ENCODE measurements at regions not wholly inside any gene's neighbourhood (a gene's known extent, or its start where the extent isn't known, plus 50 kb on each side); places are given as distances from the start of the nearest gene placed in this dataset.

DNA sequence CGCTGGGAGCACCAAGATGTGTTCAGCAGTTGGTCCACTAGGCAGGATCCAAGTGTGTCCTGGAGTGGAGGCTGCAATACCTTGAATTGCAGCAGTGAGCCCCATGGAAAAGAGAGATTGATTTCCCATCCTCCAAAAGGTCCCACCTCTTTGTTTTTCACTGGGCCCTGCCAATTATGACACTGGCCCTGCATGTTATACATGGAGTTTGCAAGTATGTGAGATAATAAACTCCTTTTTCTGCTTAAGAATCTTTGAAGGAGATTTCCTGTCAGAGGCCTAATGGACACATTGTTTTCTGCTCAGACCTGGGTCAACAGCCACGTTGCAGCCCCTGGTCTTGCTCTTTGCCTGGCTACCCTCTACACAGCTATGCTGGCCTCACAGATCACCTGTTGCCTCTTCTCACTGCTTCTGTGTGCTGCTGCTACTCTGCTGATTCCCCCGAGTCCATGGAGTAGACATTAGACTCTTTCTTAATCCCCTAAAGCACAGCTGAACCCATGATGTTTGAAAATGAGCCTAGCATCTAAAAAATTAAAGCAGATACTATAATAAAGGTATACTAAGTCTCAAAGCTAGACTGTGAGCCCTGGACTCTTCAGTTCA is 341.9 kb upstream of the CDH11 start:
- DNase-seq (ENCODE audit: low read depth, low spot score): no peak

DNA sequence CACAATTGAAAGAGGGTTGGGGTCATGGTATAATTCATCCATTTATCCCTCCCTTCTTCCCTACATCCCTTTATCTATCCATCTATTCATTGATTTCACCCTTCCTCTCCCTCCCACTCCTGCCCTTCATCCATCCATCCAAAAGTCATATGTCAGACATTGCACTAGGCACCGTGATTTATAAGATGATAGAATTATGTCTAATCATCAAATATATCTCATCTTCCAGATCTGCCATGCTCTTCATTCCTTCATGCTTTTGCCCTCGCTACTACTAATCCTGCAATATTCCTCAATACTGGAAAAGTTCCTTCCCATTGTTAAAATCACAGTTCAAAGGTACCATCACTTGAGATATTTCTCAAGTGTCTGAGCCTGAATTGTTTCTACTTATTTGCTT is 335.2 kb upstream of the CDH11 start:
- no peak for DNase-seq (ENCODE audit: low read depth, low spot score)

DNA sequence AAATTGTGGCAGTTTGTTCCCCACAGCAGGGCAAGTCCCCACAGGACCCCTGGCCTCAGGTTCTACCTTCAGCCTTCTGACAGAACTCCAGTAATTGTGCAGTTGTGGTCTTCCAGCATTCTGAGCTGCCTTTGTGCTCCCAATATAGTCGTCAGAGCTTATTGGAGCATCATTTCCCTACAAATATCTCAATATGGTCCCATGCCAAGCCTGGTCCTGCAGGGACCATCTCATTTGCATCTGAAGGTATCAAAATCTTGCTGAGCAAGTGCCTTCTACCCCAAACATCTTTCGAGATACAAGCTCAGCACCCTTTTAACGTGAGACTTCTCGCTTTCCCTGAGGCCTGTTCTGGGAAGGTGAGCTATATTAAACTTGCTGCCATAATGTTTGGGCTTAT is 333.9 kb upstream of the CDH11 start:
- DNase-seq (ENCODE audit: low read depth, low spot score): no peak

DNA sequence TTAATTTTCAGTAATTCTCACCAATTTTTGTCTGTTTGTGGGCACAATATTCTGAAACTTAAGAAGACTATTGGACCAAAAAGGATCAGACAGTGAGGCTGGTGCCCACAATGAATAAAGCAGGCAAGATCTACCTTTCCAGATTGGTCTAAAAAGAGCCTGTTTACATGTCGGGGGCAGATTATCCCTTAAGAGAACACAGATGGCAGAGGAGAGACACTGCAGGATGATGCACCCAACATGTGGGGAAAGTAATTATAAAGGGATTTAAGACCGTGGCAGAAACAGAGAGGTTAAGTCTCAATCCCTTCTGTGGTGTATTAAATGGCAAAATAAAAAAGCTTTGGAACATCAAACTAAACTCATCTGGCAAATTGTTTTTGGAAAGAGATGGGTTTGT is 331.8 kb upstream of the CDH11 start:
- no peak for DNase-seq (ENCODE audit: low read depth, low spot score)

DNA sequence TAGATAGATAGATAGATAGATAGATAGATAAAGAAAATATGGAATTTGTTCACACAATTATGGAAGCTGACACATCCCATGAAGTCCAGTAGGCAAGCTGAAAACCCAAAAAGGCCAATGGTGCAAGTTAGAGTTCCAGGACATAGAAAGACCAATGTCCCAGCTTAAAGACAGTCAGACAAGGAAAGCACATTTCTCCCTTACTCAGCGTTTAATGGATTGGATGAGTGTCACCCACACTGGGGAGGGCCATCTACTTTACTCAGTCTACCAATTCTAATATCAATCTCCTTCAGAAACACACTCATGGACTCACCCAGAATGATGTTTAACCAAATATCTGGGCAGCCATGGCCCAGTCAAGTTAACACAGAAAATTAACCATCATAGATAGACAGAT is 327.7 kb upstream of the CDH11 start:
- no peak for DNase-seq (ENCODE audit: low read depth, low spot score)

DNA sequence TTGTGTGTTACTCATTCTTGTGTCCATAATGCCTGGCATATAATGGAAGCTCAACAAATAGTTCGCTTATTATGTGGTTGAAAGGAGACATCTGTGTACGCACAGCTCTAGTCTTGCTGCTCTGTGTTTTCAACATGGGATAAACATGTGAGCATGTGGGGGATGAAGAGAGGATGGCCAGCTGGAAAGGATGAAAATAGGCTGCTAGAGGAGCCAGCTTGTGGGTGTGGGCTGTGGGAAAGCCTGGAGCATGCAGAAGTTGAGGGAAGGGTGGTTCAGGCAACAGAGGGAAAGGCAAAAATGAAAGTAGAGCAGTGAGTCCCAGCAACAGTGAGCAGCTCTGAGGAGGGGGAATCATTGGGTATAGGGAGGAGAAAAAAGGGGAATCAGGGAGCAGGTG is 324.6 kb upstream of the CDH11 start:
- DNase-seq (ENCODE audit: low read depth, low spot score): no peak

DNA sequence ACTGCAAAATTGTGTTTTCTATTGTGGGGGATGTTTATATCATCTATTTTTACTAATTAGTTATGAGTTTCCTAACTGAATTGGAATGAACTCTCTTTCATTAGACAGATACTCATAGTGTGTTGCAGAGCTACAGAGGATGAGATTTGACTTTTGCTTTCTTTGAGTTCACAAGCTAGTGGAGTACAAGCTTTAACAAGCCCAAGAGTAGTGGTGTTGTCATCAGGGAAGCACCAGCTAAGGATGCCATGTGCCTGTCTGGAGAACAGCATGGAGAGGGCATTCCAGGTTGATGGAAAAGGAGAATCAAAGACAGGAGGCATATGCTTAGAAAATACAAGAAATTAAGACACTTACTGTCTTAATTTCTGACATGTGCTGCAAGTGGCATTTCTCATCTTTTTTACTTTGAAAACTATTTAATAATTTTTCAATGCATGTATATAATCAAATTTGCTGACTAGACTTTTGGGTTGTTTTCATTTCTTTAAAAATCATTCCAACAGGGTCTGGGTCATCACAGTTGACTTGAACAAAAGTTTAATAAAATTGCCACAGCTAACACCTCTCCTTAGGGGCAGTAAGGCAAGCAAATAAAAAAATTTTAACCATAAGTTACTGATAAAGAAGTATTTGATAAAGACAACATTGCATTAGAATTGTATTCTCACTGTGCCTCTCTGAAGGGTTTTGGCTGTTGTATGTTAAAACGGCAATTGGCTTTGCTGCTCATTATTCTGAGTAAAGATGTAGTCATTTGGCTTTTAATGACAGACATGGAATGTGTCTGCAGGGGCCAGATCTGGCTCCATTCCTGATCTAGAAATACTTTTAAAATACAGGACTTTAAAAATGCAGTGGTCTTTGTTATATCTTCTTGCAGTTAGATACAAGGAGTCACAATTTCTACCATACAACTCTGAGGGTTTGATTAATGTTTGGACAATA is 323.7 kb upstream of the CDH11 start:
- DNase-seq (ENCODE audit: low read depth, low spot score): no peak

DNA sequence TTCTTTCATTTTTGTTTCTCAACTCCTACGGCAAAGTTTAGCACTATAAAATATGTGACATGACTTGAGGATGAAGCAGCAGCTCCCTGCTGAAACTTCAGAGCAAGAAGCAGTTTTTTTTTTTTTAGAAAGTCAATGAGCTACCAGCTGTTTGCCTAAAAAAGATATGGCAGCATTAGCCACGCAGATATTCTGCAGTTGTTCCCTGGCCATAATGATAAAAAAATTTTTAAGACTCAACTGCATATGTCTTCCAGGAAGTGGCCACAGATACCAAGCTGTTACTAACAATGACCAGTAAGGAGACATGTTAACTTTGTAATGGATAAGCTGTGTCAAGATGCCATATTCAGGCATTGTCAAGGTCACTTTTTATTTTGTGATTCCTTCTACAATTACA is 319.6 kb upstream of the CDH11 start:
- no peak for DNase-seq (ENCODE audit: low read depth, low spot score)

DNA sequence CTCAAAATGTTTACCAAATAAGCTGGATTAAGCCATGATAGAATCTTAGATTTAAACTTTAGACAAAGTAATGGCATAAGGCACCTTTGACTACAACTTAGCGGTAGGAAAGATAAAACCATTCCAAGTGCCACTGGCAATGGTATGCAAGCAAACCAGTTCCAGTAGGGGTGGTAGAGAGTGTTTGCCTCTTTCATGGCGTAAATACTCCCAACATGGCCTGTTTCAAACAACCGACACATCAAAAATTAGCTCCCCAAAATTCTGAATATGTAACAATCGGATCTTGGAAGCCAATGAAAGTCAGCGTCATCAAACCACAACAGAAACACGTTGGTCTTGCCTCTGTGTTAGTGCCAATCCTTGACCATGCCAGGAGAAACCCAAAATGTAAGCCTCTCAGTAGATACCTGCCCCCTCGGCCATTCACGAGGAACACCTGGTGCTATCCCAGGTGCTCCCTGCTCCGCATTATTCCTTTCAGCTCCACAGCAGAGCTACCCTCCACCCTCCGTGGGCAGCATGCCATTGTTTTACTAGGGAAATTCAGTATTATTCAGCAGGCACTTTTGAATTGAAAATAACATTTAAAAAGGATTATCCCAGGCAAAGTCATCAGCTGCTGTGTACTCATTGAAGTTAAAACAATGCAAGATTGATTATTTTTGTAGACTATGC is 307.8 kb upstream of the CDH11 start:
- no peak for DNase-seq (ENCODE audit: low read depth, low spot score)

DNA sequence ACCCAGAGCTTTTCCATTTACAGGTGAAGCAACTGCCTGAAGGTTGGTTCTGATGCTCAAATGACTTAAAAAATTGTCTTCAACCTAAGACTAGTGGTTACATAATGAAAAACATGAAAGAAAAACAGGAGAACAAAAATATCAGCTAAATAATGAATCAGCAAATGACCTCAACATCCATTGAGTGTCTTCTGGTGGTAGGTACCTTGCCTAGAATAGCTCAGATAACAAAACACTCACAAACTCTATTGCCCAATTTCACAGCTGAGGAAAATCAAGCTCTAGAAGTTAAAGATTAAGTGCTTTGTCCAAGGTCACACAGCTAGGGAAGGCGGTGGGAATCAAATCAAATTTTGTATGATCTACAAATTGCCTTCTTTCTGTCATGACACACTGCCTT is 304.6 kb upstream of the CDH11 start:
- no peak for DNase-seq (ENCODE audit: low read depth, low spot score)

DNA sequence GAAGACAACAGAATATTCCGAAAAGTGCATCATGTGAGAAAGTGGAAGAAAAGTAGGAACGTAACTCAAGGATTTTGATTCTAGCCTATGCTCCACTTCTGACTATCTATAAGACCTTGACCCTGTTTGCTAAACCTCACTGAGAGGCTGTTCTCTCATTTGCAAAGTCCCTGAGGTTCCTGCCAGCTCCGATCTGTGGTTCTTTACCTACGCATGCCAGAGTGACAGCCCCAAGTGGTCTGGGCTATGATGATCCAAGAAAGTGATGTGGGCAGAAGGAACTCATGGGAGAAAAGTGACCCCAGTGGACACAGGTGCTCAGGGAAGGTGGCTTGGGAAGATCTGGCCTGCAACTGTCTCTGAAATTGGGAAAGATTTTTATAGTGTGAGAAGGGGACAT is 301.1 kb upstream of the CDH11 start:
- no peak for DNase-seq (ENCODE audit: low read depth, low spot score)

DNA sequence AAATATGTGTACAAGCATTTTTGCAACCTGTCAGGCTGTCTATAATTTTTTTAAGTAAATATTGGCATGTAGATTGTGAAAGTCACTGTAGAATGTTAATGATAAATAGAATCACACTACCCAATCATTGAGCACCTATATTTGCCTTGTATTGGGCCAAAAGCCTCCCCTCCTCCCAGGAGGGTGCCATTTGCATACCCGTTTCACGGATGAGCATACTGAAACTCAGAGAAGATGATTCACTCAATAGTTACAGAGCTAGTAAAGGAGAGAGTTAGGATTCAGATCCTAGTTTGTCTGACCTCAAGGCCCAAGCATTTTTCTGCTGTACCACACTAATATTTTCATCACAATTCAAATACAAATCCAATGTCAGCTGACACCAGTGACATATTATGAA is 299.7 kb upstream of the CDH11 start:
- DNase-seq (ENCODE audit: low read depth, low spot score): no peak

DNA sequence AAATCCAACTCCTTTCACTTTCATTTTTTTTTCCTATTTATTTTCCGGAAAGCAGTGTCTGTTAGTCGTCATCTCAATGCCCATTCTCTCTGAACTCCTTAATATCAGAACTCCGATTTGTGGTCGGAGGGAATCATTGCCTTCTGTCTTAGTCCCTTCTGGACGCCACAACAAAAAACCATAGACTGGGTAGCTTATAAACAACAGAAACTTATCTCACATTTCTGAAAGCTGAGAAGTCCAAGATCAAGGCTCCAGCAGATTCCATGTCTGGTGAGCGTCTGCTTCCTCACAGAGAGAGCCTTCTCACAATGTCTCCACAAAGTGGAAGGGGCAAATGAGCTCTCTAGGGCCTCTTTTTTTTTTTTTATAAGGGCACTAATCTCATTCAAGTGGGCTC is 296.6 kb upstream of the CDH11 start:
- DNase-seq (ENCODE audit: low read depth, low spot score): no peak

DNA sequence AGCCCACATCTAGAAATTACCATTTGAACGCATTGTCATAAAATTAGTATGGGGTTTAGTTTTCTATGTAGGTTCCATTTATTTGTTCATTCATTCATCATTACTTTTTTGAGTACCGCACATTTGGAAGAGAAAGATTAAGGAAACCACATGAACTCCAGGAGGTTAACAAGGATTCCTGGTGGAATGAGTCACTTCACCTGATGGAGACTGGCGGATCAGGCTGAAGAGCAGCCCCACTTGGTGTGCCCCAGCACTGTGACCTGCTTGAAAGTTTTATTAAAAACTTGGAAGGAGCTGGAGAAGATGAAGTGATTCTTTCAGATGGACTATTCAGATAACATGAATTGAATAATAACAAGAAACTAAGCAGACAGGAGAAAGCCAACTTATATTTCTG is 293.6 kb upstream of the CDH11 start:
- DNase-seq (ENCODE audit: low read depth, low spot score): no peak

DNA sequence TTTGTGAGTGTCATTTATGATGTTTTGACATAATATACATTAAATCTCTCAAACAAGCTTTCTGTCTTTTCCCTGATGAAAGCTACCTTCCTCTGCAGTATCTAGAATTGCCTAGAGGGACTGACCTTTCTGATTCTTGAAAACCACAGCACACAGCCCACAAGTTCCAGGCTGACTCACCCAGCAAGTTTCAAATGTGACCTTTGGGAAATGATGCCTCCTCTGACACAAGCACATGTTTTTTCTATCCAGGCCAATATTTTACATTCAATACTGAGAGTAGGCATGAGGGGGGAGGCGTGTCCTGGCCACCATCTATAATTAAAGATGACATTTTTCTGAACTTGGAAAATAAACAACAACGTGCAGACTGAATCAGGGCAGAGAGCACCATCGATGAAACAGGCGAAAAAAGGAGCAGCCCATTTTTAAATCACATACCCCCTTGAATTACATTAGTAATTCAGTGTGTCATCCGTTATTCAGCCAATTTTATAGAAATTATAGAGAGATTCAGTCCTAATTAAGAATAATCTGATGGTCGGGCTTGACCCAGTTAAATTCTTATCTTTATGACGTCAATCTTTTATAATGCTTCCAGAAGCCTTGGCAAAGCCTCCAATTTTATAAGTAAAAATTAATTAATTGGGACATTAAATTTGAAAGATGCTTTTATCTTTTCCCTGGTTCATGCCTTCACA is 292.6 kb upstream of the CDH11 start:
- DNase-seq (ENCODE audit: low read depth, low spot score): no peak

DNA sequence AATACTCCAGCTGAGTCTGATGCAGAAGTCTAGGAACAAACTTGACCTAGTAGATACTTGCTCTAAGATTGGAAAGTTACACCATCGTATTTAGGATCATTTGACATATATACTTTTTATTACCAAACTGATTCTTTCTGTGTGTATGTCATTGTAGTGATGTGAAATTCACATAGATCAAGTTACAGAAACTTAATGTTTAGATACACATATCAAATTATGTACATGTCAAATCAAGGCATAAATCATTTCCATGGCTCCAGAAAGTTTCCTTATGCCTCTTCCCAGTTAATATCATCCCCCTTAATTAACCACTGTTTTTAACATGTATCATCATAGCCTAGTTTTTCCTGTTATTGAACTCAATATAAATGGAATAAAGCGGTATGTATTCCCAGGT is 292.0 kb upstream of the CDH11 start:
- no peak for DNase-seq (ENCODE audit: low read depth, low spot score)

DNA sequence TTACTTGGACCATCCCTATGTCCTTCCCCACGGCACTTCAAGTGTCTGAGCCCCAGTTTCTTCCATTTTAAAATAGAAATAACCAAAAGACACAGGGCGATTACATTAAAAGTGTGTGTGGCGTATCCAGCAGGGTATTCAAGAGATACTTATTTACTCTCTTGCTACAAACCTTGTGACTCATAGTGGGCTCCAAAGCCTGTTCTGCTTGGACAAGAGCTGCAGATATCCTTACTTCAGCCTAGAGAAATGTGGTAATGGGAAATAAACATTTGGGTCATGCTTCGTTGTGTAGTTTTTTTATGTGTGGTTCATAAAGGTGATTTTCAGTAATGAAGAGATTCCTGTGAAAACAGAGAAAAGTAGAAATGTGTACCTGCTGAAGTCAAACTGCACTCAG is 288.9 kb upstream of the CDH11 start:
- no peak for DNase-seq (ENCODE audit: low read depth, low spot score)

DNA sequence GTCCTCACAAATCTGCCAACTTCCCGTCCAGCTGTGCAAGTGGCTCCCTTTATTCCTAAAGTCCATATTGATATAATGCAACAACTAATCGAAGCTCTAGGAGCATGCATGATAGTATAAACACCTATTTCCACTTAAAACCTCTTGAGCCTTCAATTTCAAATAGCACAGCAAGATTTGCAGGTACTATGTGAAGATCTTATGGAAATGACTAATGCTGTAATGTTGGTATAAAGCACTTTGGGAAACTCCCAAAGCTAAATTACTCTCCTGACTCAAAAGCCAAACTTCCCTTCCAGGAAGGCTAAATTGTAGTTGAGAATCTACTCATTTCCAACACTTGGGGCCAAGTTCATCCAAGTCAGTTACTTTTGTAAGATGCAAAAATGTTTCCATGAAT is 287.6 kb upstream of the CDH11 start:
- no peak for DNase-seq (ENCODE audit: low read depth, low spot score)

DNA sequence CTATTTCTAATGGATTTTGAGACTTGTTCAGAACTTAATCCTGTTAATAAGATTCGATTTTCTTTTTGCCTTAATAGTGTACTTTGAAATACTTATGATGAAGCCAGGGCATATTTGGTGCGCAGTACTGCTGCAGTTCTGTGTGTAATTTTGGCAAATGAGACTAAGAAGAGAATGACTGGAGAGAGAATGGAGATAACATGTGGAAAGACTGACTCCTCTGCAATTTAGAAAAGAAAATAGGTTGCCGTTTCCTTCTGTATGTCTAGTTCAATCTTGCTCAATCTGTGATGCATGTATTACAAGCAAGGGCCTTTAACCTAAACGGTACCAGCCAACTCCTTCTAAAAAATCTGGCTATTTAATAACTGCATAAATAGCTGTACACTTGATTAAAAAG is 285.1 kb upstream of the CDH11 start:
- no peak for DNase-seq (ENCODE audit: low read depth, low spot score)

DNA sequence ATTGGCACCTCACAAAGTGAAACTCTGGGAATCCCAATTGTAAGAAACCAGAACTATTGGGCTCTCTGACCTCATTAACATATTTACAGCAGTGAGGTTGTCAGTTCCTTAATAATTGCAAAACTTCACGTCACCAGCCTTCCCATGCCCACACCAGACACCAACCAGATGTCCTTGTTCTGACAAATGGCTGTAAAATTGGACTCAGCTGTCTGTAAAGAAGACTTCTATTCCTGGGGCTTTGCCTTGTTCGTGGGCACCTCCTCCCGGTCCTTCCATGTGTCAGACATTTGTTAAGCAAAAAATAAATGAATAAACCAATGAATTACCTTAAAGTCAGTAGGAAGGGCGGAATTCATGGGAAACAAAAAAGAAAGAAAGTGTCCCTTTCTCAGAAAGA is 284.3 kb upstream of the CDH11 start:
- DNase-seq (ENCODE audit: low read depth, low spot score): no peak

DNA sequence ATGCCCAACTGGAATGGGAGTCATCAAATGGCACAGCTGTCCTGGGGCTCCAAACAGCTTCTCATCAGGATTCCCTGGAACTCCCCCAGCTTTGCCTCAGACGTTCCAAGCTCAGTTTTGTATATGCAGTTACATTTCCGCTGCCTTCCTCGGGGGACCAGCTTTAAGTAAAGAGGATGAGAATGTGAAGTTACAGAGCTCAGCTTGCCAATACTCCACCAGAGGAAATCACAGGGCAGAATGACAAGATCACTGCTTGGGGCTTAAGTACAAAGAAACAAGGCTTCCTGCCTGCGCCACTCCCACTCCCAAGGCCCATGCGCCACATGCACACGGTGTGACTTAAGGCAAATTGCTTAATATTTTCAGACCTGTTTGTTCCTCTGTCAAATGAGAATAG is 272.4 kb upstream of the CDH11 start:
- DNase-seq (ENCODE audit: low read depth, low spot score): no peak

All from iPS DF 19.7 (cell line).